ENCODE measurements at regions not wholly inside any gene's neighbourhood (a gene's known extent, or its start where the extent isn't known, plus 50 kb on each side); places are given as distances from the start of the nearest gene placed in this dataset.

DNA sequence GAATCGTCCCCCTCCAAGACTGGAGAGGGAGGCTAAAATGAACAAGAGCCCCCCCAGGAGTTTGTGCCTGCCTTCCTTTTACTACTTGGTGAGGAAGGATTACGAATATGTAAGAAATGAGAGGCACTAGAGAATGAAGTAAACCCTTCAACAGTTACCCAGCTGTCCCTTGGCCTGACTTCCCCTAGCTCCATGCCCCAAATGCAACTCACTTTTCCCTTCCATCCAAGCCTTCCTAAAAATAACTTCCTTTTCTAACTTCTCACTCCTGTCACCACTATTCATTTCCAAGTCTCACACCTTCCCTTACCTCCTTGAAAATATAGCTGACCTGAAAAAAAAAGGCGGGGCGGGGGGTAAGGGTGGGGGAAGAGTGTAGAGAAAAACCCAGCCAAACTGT is 96.6 kb upstream of the HNRNPU start:
- TF ChIP-seq CTCF (IDR thresholded peaks at IDR 0.05) (no peak), POLR2A (IDR thresholded peaks at IDR 0.05) (no peak)

All from body of pancreas (tissue), 4 donors.